Neuronal stem cell (in vitro differentiated cells): ENCODE measurements at regions not wholly inside any gene's neighbourhood (a gene's known extent, or its start where the extent isn't known, plus 50 kb on each side); places are given as distances from the start of the nearest gene placed in this dataset.

Experiments used
- DNase-seq: peaks from one replicate; pipeline ENCODE4 v3.0.0-alpha.2; 2013; ENCODE audit warnings: low spot score
- H2AFZ ChIP-seq: one replicate; pipeline ENCODE4 v1.6.1; 2013; ENCODE audit warnings: mild to moderate bottlenecking, low read length, inconsistent platforms
- H2AK5ac ChIP-seq: 2 replicates; pipeline ENCODE4 v1.6.1; 2013; ENCODE audit warnings: low read depth, mild to moderate bottlenecking, inconsistent platforms, low read length, moderate library complexity, mixed read lengths
- H2BK120ac ChIP-seq: 2 replicates; pipeline ENCODE4 v1.6.1; 2013; ENCODE audit warnings: low read depth, mild to moderate bottlenecking, inconsistent platforms, low read length, moderate library complexity, mixed read lengths
- H2BK12ac ChIP-seq: one replicate; pipeline ENCODE4 v1.6.1; 2013; ENCODE audit warnings: low read length, inconsistent platforms
- H2BK15ac ChIP-seq: 2 replicates; pipeline ENCODE4 v1.6.1; 2013; ENCODE audit warnings: mild to moderate bottlenecking, low read length, inconsistent platforms, mixed read lengths
- H2BK5ac ChIP-seq: one replicate; pipeline ENCODE4 v1.6.1; 2013; ENCODE audit warnings: inconsistent platforms, mild to moderate bottlenecking, low read length, moderate library complexity
- H3K14ac ChIP-seq: one replicate; pipeline ENCODE4 v1.6.1; 2013; ENCODE audit warnings: low read length, inconsistent platforms
- H3K18ac ChIP-seq: 2 replicates; pipeline ENCODE4 v1.6.1; 2013; ENCODE audit warnings: low read length, inconsistent platforms
- H3K23ac ChIP-seq: 2 replicates; pipeline ENCODE4 v1.6.1; 2013; ENCODE audit warnings: low read depth, mild to moderate bottlenecking, mixed read lengths, low read length, inconsistent platforms; ENCODE audit not compliant: poor library complexity
- H3K27ac ChIP-seq: replicated peaks from 3 replicates; pipeline ENCODE4 v1.5.1; 2013; ENCODE audit warnings: low read length, inconsistent platforms
- H3K27me3 ChIP-seq, 3 experiments: 2 replicates each; pipeline ENCODE4 v1.6.1; 2013; ENCODE audit warnings: low read length in 3 of 3, mild to moderate bottlenecking in 2 of 3, inconsistent platforms in 1 of 3, low read depth in 1 of 3, mixed read lengths in 1 of 3, moderate library complexity in 1 of 3; ENCODE audit not compliant: control insufficient read depth in 3 of 3, insufficient read depth in 3 of 3
- H3K36me3 ChIP-seq, 2 donors: replicated peaks in 1 of 2; 2 replicates each; pipeline ENCODE4 v1.6.1; 2013; ENCODE audit warnings: low read length in 2 of 2; ENCODE audit not compliant: control insufficient read depth in 2 of 2, insufficient read depth in 2 of 2
- H3K4ac ChIP-seq: 2 replicates; pipeline ENCODE4 v1.6.1; 2013; ENCODE audit warnings: inconsistent platforms, mild to moderate bottlenecking, low read length, moderate library complexity
- H3K4me1 ChIP-seq, 2 donors: 1 replicate in 1 of 2; 2 replicates in 1 of 2; pipeline ENCODE4 v1.6.1; 2013; ENCODE audit warnings: low read length in 2 of 2, low read depth in 1 of 2; ENCODE audit not compliant: control insufficient read depth in 2 of 2, insufficient read depth in 1 of 2
- H3K4me2 ChIP-seq: one replicate; pipeline ENCODE4 v1.6.1; 2013; ENCODE audit warnings: mild to moderate bottlenecking, low read length, inconsistent platforms; ENCODE audit not compliant: insufficient read depth, poor library complexity, severe bottlenecking
- H3K4me3 ChIP-seq, 2 donors: 2 replicates each; pipeline ENCODE4 v1.5.1; 2013; ENCODE audit warnings: low read length in 2 of 2, mild to moderate bottlenecking in 2 of 2, inconsistent platforms in 1 of 2, moderate library complexity in 1 of 2
- H3K79me1 ChIP-seq: one replicate; pipeline ENCODE4 v1.6.1; 2013; ENCODE audit warnings: low read depth, mild to moderate bottlenecking, inconsistent platforms, low read length, moderate library complexity
- H3K9ac ChIP-seq: one replicate; pipeline ENCODE4 v1.6.1; 2013; ENCODE audit warnings: mild to moderate bottlenecking, low read depth, low read length, inconsistent platforms; ENCODE audit not compliant: poor library complexity
- H3K9me3 ChIP-seq, 2 donors: replicated peaks in 1 of 2; 2 replicates each; pipeline versions ENCODE3 to v1.6.1; 2013; ENCODE audit warnings: low read length in 2 of 2, mild to moderate bottlenecking in 2 of 2, inconsistent platforms in 1 of 2, low read depth in 1 of 2, mixed read lengths in 1 of 2, moderate library complexity in 1 of 2; ENCODE audit not compliant: control insufficient read depth in 2 of 2, insufficient read depth in 1 of 2
- H4K8ac ChIP-seq: one replicate; pipeline ENCODE4 v1.6.1; 2013; ENCODE audit warnings: low read depth, mild to moderate bottlenecking, inconsistent platforms, low read length, moderate library complexity
- H4K91ac ChIP-seq: one replicate; pipeline ENCODE4 v1.6.1; 2013; ENCODE audit warnings: low read length, low read depth, mild to moderate bottlenecking, inconsistent platforms; ENCODE audit not compliant: poor library complexity
- WGBS, 2 donors: extraction: QIAGEN DNeasy Blood & Tissue Kit; methylation state at CpG; one replicate each; pipeline ENCODE4 v1.1.7; 2013; ENCODE audit warnings: missing lambda C conversion rate in 2 of 2, mixed read lengths in 1 of 2; ENCODE audit not compliant: insufficient read length in 2 of 2, insufficient replicate concordance in 1 of 2; ENCODE audit errors: extremely low coverage in 2 of 2; 5-methylcytosine and 5-hydroxymethylcytosine counted together

DNA sequence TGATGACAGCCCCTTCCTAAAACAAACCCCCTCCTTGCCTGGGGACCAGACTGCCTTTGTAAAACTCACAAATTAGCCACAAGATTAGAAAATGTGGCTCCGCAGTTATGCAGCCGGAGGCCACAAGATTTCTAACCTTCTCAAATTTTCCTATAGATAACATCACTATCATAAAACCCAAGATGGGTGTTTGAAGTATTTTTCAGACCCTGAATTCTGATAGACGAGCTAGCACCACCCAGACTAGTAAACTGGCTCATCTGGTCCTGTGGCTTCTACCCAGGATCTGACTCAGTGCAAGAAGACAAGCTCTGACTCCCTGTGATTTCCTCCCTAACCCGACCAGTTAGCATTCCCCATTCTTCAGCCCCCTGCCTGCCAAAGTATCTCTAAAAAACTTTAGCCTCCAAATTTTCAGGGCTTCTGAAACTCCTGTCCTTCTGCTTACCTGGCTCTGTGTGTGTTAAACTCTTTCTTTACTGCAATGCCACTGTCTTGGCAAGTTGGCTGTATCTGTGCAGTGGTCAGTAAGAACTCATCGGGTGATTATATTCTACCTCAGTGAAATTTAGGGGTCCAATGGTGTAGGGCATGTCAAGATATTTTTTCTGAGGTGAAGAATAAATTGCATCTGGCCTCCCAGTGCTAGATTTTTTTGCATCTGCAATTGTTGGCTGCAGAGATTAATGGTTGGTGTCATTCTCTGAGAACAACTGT, 102.1 kb downstream of the S1PR1 start:
- Histone ChIP-seq H2AK5ac (no peak overlapping the region), H3K18ac (no peak overlapping the region), H3K4me2 (no peak overlapping the region), H3K4me3 (no peak overlapping the region), H3K27me3 (no peaks in the 10 kb centered on the region), H3K14ac (no peak overlapping the region), H2AFZ (no peak overlapping the region), H4K8ac (no peak overlapping the region), H3K4ac (no peak overlapping the region), H2BK12ac (no peak overlapping the region), H3K23ac (no peak overlapping the region), H3K36me3 (no peaks in the 10 kb centered on the region), H3K79me1 (no peaks in the 10 kb centered on the region), H3K9me3 (peaks cover 4 to 13% of the 10 kb centered on the region in 2 donors), H4K91ac (no peak overlapping the region), H2BK5ac (no peak overlapping the region), H2BK120ac (no peak overlapping the region), H3K4me1 (no peaks in the 10 kb centered on the region), H2BK15ac (no peak overlapping the region), H3K9ac (no peak overlapping the region), H3K27ac (no peak overlapping the region)
- DNase-seq: no peak
- WGBS, 2 donors: no CpG with 5 or more reads among the region's 5 CpGs

DNA sequence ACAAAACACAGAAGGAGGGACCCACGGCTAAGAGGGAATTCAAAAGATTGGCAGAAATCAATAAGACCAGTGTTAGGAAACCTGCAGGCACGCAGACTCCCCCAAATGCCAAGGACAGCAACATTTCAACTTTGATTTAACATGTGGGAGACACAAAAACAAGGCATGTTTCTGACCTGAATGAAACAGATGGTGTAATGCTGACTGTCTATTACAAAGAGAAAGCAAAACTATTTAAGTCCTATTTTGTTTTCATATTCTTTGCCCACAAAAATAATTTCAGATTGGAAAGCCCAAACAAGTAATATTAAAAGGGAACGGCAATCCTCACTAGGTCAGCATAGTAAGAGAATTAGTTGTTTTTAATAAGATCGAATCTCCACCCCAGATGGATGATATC, 107.9 kb downstream of the S1PR1 start:
- Histone ChIP-seq H3K4me1 (peaks cover 0 to 4% of the 10 kb centered on the region in 2 donors), H3K36me3 (no peaks in the 10 kb centered on the region), H3K14ac (no peak overlapping the region), H2BK120ac (no peak overlapping the region), H4K91ac (no peak overlapping the region), H3K4ac (no peak overlapping the region), H4K8ac (no peak overlapping the region), H3K9ac (no peak overlapping the region), H2BK5ac (no peak overlapping the region), H2BK15ac (no peak overlapping the region), H2BK12ac (no peak overlapping the region), H2AK5ac (no peak overlapping the region), H3K27me3 (no peaks in the 10 kb centered on the region), H3K4me2 (no peak overlapping the region), H2AFZ (peak overlapping the region; percentile 70), H3K18ac (no peak overlapping the region), H3K79me1 (no peaks in the 10 kb centered on the region), H3K23ac (no peak overlapping the region), H3K27ac (no peak overlapping the region), H3K9me3 (peaks cover 0 to 8% of the 10 kb centered on the region in 2 donors), H3K4me3 (no peak overlapping the region)
- no CpG with 5 or more reads among the region's 4 CpGs for WGBS, 2 donors
- no peak for DNase-seq

DNA sequence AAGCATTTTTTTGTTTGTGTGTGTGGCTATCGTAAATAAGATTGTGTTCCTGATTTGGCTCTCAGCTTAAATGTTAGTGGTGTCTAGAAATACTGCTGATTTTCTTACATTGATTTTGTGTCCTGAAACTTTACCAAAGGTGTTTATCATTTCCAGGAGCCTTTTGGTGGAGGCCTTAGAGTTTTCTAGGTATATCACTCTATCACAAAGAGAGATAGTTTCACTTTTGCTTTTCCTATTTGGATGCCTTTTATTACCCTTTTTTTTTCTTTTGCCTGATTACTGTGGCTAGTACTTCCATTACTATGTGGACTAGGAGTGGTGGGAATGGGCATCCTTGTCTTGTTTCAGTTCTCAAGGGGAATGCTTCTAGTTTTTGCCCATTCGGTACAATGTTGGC, 109.6 kb downstream of the S1PR1 start:
- no peak overlapping the region for H3K14ac ChIP-seq
- no peak overlapping the region for H3K9ac ChIP-seq
- no peak overlapping the region for H3K27ac ChIP-seq
- H2AFZ ChIP-seq: no peak overlapping the region
- no peaks in the 10 kb centered on the region for H3K27me3 ChIP-seq
- DNase-seq: no peak
- no peak overlapping the region for H3K4me2 ChIP-seq
- no peak overlapping the region for H3K18ac ChIP-seq
- no peak overlapping the region for H3K23ac ChIP-seq
- H3K79me1 ChIP-seq: no peaks in the 10 kb centered on the region
- peaks cover 0 to 6% of the 10 kb centered on the region in 2 donors for H3K9me3 ChIP-seq
- WGBS, 2 donors: no CpG with 5 or more reads among the region's 2 CpGs
- H3K4me3 ChIP-seq: no peak overlapping the region
- no peak overlapping the region for H2BK15ac ChIP-seq
- peaks cover 0 to 4% of the 10 kb centered on the region in 2 donors for H3K4me1 ChIP-seq
- no peak overlapping the region for H3K4ac ChIP-seq
- H2AK5ac ChIP-seq: no peak overlapping the region
- no peak overlapping the region for H4K8ac ChIP-seq
- no peak overlapping the region for H2BK12ac ChIP-seq
- H3K36me3 ChIP-seq: no peaks in the 10 kb centered on the region
- no peak overlapping the region for H2BK5ac ChIP-seq
- H2BK120ac ChIP-seq: no peak overlapping the region
- no peak overlapping the region for H4K91ac ChIP-seq

DNA sequence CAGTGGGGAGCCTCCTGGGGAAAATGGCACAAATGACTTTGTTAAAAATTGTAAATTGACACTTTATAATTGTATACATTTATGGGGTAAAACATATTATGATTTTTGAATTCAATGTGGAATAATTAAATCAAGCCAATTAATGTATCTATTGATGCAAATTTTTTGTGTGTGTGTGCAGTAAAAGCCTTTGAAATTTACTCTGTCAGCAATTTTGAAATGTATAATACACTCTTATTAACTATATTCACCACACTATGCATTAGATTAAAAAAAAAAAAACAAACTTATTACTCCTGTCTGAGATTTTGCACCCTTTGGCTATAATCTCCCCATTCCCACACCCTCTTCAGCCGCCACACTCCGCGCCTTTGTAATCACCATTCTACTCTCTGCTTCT, 119.2 kb downstream of the S1PR1 start:
- Histone ChIP-seq H3K27ac (no peak overlapping the region), H3K36me3 (no peaks in the 10 kb centered on the region), H3K9me3 (peaks cover 0 to 3% of the 10 kb centered on the region in 2 donors), H3K4ac (no peak overlapping the region), H2BK5ac (no peak overlapping the region), H3K18ac (no peak overlapping the region), H3K4me3 (no peak overlapping the region), H2AFZ (no peak overlapping the region), H2AK5ac (no peak overlapping the region), H3K9ac (no peak overlapping the region), H4K8ac (no peak overlapping the region), H2BK12ac (no peak overlapping the region), H3K27me3 (peaks cover 0 to 2% (median 0%) of the 10 kb centered on the region in 3 experiments), H3K4me1 (peaks cover 0 to 3% of the 10 kb centered on the region in 2 donors), H3K23ac (no peak overlapping the region), H4K91ac (no peak overlapping the region), H2BK15ac (no peak overlapping the region), H3K4me2 (no peak overlapping the region), H3K79me1 (no peaks in the 10 kb centered on the region), H3K14ac (no peak overlapping the region), H2BK120ac (no peak overlapping the region)
- DNase-seq: no peak
- no CpG with 5 or more reads among the region's 3 CpGs for WGBS, 2 donors
